ENCODE measurements at regions not wholly inside any gene's neighbourhood (a gene's known extent, or its start where the extent isn't known, plus 50 kb on each side); places are given as distances from the start of the nearest gene placed in this dataset.

GRCh38 chr5:125346316-125346715 lies 599.9 kb upstream of the ZNF608 start:
- Mint-ChIP-seq H3K4me3 (no peak overlapping the region), H3K36me3 (ENCODE audit: low read depth) (no peaks in the 10 kb centered on the region), H3K27ac (no peak overlapping the region), H3K4me1 (ENCODE audit: low read depth) (no peaks in the 10 kb centered on the region), H3K9me3 (peaks cover 11% of the 10 kb centered on the region), H3K27me3 (ENCODE audit: insufficient read depth) (no peaks in the 10 kb centered on the region)
- intact Hi-C loops (cut with micrococcal nuclease), result no loop called here
- DNase-seq (ENCODE audit: low spot score), result no peak

DNA sequence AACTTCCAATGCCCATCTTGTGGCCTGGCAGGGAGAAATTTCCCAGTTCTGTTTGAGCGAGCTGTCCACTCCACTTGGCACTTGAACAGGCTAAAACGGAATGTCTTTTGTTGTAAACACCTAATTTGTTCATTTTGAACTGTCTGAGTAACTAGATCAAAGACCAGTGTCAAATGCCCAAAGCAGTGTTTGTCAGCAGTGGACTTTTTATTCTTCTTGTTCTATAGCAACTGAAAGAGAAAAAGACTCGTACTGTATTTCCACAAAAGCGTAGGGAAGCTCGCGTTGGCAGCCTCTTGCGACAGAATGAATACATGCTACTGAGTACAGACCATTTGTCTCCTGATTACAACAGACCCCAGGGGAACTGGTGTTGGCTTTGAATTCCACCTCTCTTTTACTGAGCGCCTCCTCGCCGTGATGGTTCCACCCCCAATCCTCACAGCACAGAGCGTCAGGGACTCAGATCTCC lies 601.8 kb upstream of the ZNF608 start:
- intact Hi-C loops (cut with micrococcal nuclease), result no loop called here
- DNase-seq (ENCODE audit: low spot score), result no peak
- Mint-ChIP-seq H3K27me3 (ENCODE audit: insufficient read depth) (no peaks in the 10 kb centered on the region), H3K4me1 (ENCODE audit: low read depth) (no peaks in the 10 kb centered on the region), H3K9me3 (peaks cover 11% of the 10 kb centered on the region), H3K27ac (no peak overlapping the region), H3K4me3 (no peak overlapping the region), H3K36me3 (ENCODE audit: low read depth) (no peaks in the 10 kb centered on the region)

DNA sequence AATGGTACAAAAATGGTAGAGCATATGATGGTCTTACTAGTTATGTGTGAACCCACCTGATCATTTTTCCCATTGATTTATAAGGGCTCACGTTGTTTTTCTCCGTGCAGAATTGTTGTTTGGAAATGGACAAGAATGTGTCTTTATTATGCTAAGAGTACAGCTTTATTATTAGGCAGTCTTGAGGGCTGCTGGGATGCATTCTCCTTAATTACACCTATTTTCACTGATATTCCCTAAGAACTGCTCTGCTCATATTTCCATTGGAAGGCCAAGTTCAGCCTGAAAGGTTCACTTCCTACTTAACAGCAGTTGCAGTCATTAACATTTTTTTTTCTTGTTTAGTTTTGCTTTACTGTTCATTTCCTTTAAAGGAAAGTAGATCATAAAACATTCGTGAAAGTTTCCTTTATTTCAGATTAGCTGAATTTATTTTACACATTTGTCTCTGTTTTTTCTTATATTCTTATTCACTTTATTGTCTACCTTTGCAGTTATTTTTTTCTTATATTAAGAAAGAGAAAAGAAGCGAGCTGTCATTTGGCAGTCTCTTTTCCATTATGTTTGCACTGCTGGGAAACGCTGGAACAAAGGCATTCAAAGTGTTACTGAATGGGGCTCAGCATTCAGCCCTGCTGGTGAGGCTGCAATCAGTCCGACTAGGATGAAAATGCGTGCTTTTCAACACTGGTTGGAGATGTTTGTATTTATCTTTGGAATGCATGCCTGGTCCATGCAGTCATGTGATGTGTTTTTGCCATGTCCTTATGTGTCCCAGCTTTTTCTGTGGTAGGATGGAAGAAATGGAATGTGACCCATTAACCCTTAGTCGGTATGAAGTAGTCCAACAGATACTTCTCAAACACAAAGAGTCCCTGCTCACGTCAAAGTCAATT lies 602.7 kb upstream of the ZNF608 start:
- DNase-seq (ENCODE audit: low spot score), result no peak
- no peaks in the 10 kb centered on the region for H3K27me3 Mint-ChIP-seq (ENCODE audit: insufficient read depth)
- H3K9me3 Mint-ChIP-seq, result peaks cover 13% of the 10 kb centered on the region
- H3K27ac Mint-ChIP-seq, result no peak overlapping the region
- H3K36me3 Mint-ChIP-seq (ENCODE audit: low read depth), result no peaks in the 10 kb centered on the region
- H3K4me1 Mint-ChIP-seq (ENCODE audit: low read depth), result no peaks in the 10 kb centered on the region
- intact Hi-C loops (cut with micrococcal nuclease), result no loop called here
- H3K4me3 Mint-ChIP-seq, result no peak overlapping the region

DNA sequence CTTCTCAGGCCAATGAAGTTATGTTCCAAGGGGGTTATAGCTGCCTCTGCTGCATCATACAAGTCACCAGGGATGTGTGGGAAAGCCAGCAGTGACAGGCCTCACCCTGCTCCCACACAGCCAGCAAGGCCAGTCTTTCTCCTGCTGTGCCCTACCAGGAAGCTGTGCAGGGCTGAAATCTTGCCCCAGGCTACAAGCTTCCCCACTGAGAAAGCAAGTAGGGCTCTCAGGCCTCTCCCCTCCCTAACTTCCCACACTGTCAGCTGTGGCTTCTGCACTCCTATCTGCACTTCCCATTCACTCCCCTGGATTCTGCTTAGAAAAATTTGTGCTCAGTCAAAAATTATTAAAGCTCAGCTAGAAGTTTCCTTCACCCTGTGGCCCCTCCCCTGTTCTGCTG lies 611.2 kb upstream of the ZNF608 start:
- Mint-ChIP-seq H3K27ac (no peak overlapping the region), H3K27me3 (ENCODE audit: insufficient read depth) (no peaks in the 10 kb centered on the region)
- DNase-seq (ENCODE audit: low spot score), result no peak

DNA sequence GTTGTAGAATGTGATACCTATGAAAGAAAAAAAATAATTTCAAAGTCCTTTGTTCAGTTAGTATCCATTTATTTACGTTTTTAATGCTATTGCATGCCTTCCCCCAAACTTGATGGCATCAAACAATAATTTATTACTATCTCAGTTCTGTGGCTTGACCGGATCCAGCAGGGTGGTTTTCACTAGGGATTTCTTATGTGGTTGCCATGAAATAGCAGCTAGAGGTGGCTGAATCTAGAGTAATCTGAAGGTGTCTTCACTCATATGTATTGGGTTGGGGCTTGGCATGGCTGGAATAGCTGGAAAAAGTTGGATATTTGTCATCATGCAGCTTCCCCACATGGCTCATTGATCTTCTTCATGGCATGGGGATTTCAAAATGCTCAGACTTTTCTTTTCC lies 619.3 kb upstream of the ZNF608 start:
- intact Hi-C loops (cut with micrococcal nuclease), result no loop called here
- Mint-ChIP-seq H3K27ac (no peak overlapping the region), H3K9me3 (peaks cover 5% of the 10 kb centered on the region), H3K4me3 (no peak overlapping the region), H3K4me1 (ENCODE audit: low read depth) (no peaks in the 10 kb centered on the region), H3K36me3 (ENCODE audit: low read depth) (no peaks in the 10 kb centered on the region), H3K27me3 (ENCODE audit: insufficient read depth) (no peaks in the 10 kb centered on the region)
- DNase-seq (ENCODE audit: low spot score), result no peak

More for the DNA sequence above, 611.2 kb upstream of the ZNF608 start:
- no peaks in the 10 kb centered on the region for H3K4me1 Mint-ChIP-seq (ENCODE audit: low read depth)
- H3K36me3 Mint-ChIP-seq (ENCODE audit: low read depth), result no peaks in the 10 kb centered on the region
- peaks cover 33% of the 10 kb centered on the region for H3K9me3 Mint-ChIP-seq
- intact Hi-C loops (cut with micrococcal nuclease), result no loop called here
- no peak overlapping the region for H3K4me3 Mint-ChIP-seq

- Mint-ChIP-seq H3K27me3 (ENCODE audit: insufficient read depth) (no peaks in the 10 kb centered on the region), H3K36me3 (ENCODE audit: low read depth) (no peaks in the 10 kb centered on the region), H3K4me3 (no peak overlapping the region), H3K27ac (no peak overlapping the region), H3K9me3 (peaks cover 5% of the 10 kb centered on the region), H3K4me1 (ENCODE audit: low read depth) (no peaks in the 10 kb centered on the region)
- intact Hi-C loops (cut with micrococcal nuclease), result no loop called here
- no peak for DNase-seq (ENCODE audit: low spot score)
Measured at GRCh38 chr5:125367702-125368101, 621.3 kb upstream of the ZNF608 start.

DNA sequence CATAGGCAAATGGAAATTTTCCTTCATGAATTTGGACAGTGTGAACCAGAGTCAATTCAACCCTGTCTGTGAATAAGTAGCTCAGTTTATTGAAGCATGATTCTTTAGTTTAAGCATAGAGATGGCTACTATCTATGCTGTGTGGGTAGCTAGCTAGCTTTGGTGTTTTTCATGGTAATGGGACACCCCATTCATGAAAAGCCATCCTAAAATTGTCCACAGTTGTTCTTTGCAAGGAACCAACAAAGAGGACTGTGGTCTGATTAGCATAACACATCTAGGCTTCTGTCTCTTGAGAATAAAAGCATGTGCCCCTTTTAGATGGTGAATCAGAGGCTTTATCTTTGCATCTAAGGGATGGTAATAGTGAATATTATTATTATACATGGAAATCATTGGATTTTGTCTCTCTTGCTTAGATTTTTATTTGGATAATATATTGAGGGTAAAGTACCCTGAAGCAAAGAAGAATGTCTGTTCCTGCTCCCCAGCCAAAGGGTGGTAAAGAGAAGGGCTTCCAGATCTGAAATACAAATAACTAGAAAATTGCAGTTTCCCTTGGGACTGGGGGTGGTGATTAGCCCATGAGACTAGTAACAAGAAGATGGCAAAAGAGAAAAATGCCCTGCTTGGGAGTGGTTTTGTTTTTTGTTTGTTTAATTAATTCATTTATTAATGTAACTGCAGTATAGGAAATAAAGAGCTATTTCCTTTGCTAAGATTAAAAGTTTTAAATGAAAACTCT lies 624.2 kb upstream of the ZNF608 start:
- Mint-ChIP-seq H3K9me3 (peaks cover 5% of the 10 kb centered on the region), H3K36me3 (ENCODE audit: low read depth) (no peaks in the 10 kb centered on the region), H3K27ac (no peak overlapping the region), H3K4me1 (ENCODE audit: low read depth) (no peaks in the 10 kb centered on the region), H3K27me3 (ENCODE audit: insufficient read depth) (no peaks in the 10 kb centered on the region), H3K4me3 (no peak overlapping the region)
- intact Hi-C loops (cut with micrococcal nuclease), result no loop called here
- no peak for DNase-seq (ENCODE audit: low spot score)

DNA sequence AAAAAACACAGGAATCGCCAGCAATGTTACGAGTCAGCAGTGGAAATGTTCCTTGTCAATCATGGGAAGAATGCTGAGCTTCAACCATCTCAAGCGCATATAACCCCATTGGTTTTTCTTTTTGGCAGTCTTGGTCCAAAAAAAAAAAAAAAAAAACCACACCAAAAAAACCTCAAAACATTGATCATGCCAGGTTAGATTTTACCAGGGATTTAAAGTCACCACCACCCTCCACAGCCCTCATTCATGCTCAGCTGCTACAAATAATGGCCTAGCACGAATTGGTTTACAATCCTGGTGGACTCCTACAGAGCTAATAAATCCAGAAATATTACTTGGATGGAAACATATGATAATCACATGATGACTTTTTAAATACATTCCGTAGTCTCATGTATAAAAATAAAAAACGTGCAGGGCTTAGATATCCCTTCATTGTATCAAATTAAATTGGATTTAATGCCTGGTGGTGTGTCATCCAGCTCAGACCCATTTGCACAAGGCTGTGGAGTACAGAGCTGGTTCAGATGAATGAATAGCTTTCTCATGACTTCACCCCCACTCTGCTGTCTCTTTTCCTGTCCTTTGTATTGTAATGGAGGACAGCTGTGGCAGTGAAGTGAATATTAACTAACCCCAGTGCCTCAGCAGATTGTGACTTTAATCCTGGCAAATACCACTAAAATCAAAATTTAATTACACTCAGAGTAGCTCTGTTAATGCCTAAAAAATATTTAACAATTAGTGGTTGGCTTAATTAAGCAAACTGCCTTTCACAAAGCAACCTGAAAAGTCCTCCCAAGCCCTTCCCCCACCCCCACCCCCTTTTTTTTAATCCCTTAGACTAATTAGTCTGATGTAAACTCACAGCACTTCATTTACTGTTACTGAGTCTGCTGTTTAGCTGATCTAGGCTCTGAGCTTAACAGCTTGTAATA lies 626.5 kb upstream of the ZNF608 start:
- no peak for DNase-seq (ENCODE audit: low spot score)
- intact Hi-C loops (cut with micrococcal nuclease), result no loop called here
- H3K9me3 Mint-ChIP-seq, result no peaks in the 10 kb centered on the region
- no peaks in the 10 kb centered on the region for H3K36me3 Mint-ChIP-seq (ENCODE audit: low read depth)
- no peaks in the 10 kb centered on the region for H3K4me1 Mint-ChIP-seq (ENCODE audit: low read depth)
- no peak overlapping the region for H3K27ac Mint-ChIP-seq
- no peak overlapping the region for H3K4me3 Mint-ChIP-seq
- no peaks in the 10 kb centered on the region for H3K27me3 Mint-ChIP-seq (ENCODE audit: insufficient read depth)

GRCh38 chr5:125375143-125375542 lies 628.7 kb upstream of the ZNF608 start:
- no peaks in the 10 kb centered on the region for H3K36me3 Mint-ChIP-seq (ENCODE audit: low read depth)
- H3K27ac Mint-ChIP-seq, result no peak overlapping the region
- no peaks in the 10 kb centered on the region for H3K4me1 Mint-ChIP-seq (ENCODE audit: low read depth)
- H3K4me3 Mint-ChIP-seq, result no peak overlapping the region
- intact Hi-C loops (cut with micrococcal nuclease), result no loop called here
- no peaks in the 10 kb centered on the region for H3K9me3 Mint-ChIP-seq
- no peak for DNase-seq (ENCODE audit: low spot score)
- no peaks in the 10 kb centered on the region for H3K27me3 Mint-ChIP-seq (ENCODE audit: insufficient read depth)

GRCh38 chr5:125376059-125376641 lies 629.7 kb upstream of the ZNF608 start:
- Mint-ChIP-seq H3K9me3 (no peaks in the 10 kb centered on the region), H3K27ac (no peak overlapping the region), H3K36me3 (ENCODE audit: low read depth) (no peaks in the 10 kb centered on the region), H3K27me3 (ENCODE audit: insufficient read depth) (no peaks in the 10 kb centered on the region), H3K4me1 (ENCODE audit: low read depth) (no peaks in the 10 kb centered on the region), H3K4me3 (no peak overlapping the region)
- intact Hi-C loops (cut with micrococcal nuclease), result no loop called here
- no peak for DNase-seq (ENCODE audit: low spot score)

DNA sequence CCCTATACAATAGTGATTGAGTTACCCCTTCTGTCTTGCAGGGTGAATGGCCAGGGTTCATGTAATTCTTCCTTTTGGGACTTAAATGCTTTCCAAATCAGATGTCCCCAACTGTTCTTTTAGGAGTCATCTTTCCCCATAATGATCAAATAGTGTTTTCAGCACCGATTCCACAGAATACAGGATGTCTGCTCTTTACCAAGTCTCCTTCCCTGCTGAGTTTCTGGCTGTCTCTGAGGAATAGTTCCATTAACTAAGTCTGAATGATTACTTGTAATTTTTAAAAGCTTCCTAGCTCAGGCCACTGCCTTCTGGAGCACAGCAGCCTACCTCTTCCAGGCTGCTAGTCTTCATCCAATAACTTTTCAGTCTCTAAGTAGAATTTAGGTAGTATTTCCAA lies 630.7 kb upstream of the ZNF608 start:
- Mint-ChIP-seq H3K4me1 (ENCODE audit: low read depth) (no peaks in the 10 kb centered on the region), H3K27ac (no peak overlapping the region), H3K9me3 (no peaks in the 10 kb centered on the region), H3K27me3 (ENCODE audit: insufficient read depth) (no peaks in the 10 kb centered on the region), H3K4me3 (no peak overlapping the region), H3K36me3 (ENCODE audit: low read depth) (no peaks in the 10 kb centered on the region)
- DNase-seq (ENCODE audit: low spot score), result no peak
- intact Hi-C loops (cut with micrococcal nuclease), result no loop called here

- Mint-ChIP-seq H3K4me3 (no peak overlapping the region), H3K27me3 (ENCODE audit: insufficient read depth) (no peaks in the 10 kb centered on the region), H3K9me3 (no peaks in the 10 kb centered on the region), H3K27ac (no peak overlapping the region), H3K36me3 (ENCODE audit: low read depth) (no peaks in the 10 kb centered on the region), H3K4me1 (ENCODE audit: low read depth) (no peaks in the 10 kb centered on the region)
- no peak for DNase-seq (ENCODE audit: low spot score)
- intact Hi-C loops (cut with micrococcal nuclease), result no loop called here
Measured at GRCh38 chr5:125381290-125381689, 634.9 kb upstream of the ZNF608 start.

All from activated T-helper 1 cell treated with anti-CD3 and anti-CD28 coated beads, Interleukin-12 subunit alpha, Interleukin-12 subunit beta, Interleukin-2, Interleukin-4 antibody, amounts not matched to agents 30 ng/mL and 10 ng/mL and 1 ng/mL, durations not matched to agents 14 hours and 24 hours and 36 hours (primary cell).